Liver (tissue), 3 donors: ENCODE measurements at regions not wholly inside any gene's neighbourhood (a gene's known extent, or its start where the extent isn't known, plus 50 kb on each side); places are given as distances from the start of the nearest gene placed in this dataset.

ENCODE experiments used
- CTCF ChIP-seq: fragments of 150-350 bp; IDR thresholded peaks from 2 replicates; pipeline ENCODE4 v1.5.1; 2017; ENCODE audit warnings: improper control_type of control experiment, low read depth, low read length; ENCODE audit not compliant: missing input control
- SP1 ChIP-seq: IDR thresholded peaks from 2 replicates; pipeline ENCODE4 v1.6.1; 2018; ENCODE audit warnings: antibody characterized with exemption, mild to moderate bottlenecking
- ZBTB33 ChIP-seq: IDR thresholded peaks from 2 replicates; pipeline ENCODE4 v1.6.1; 2016; ENCODE audit warnings: antibody characterized with exemption
- donor health status: healthy.
- donor health status: healthy.

- no peak for TF ChIP-seq ZBTB33
- TF ChIP-seq SP1: no peak
- TF ChIP-seq CTCF: no peak
Measured at GRCh38 chr6:12572896-12573827, 143.4 kb upstream of the PHACTR1 start.
